ENCODE measurements at regions not wholly inside any gene's neighbourhood (a gene's known extent, or its start where the extent isn't known, plus 50 kb on each side); places are given as distances from the start of the nearest gene placed in this dataset.

GRCh38 chr18:43875511-43875910 lies 598.2 kb upstream of the SYT4 start:
- ATAC-seq, result no peak
- H3K36me3 ChIP-seq, result no peaks in the 10 kb centered on the region
- 57 to 58% methylated on average over 2 of the region's 2 CpGs for WGBS, 2 donors (ENCODE audit: low coverage in 1 of 2)
- H3K27ac ChIP-seq, result no peak overlapping the region
- H3K4me3 ChIP-seq, result no peak overlapping the region
- no peaks in the 10 kb centered on the region for H3K9me3 ChIP-seq
- no peaks in the 10 kb centered on the region for H3K27me3 ChIP-seq
- TF ChIP-seq POLR2AphosphoS5 (IDR thresholded peaks at IDR 0.05), result no peak
- TF ChIP-seq, protein P1, sequence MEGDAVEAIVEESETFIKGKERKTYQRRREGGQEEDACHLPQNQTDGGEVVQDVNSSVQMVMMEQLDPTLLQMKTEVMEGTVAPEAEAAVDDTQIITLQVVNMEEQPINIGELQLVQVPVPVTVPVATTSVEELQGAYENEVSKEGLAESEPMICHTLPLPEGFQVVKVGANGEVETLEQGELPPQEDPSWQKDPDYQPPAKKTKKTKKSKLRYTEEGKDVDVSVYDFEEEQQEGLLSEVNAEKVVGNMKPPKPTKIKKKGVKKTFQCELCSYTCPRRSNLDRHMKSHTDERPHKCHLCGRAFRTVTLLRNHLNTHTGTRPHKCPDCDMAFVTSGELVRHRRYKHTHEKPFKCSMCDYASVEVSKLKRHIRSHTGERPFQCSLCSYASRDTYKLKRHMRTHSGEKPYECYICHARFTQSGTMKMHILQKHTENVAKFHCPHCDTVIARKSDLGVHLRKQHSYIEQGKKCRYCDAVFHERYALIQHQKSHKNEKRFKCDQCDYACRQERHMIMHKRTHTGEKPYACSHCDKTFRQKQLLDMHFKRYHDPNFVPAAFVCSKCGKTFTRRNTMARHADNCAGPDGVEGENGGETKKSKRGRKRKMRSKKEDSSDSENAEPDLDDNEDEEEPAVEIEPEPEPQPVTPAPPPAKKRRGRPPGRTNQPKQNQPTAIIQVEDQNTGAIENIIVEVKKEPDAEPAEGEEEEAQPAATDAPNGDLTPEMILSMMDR (IDR thresholded peaks at IDR 0.05), result no peak
- H3K4me1 ChIP-seq, result peaks cover 0 to 5% (median 0%) of the 10 kb centered on the region in 3 donors

GRCh38 chr18:43876286-43876685 lies 599.0 kb upstream of the SYT4 start:
- 56 to 76% methylated on average over 2 to 4 of the region's 4 CpGs for WGBS, 2 donors (ENCODE audit: low coverage in 1 of 2)
- TF ChIP-seq POLR2AphosphoS5 (IDR thresholded peaks at IDR 0.05), result no peak
- TF ChIP-seq, protein P1 (IDR thresholded peaks at IDR 0.05), result no peak
- no peak for TF ChIP-seq POLR2A (IDR thresholded peaks at IDR 0.05)
- no peak for TF ChIP-seq EP300 (IDR thresholded peaks at IDR 0.05)
- H3K4me1 ChIP-seq, result peaks cover 0 to 5% (median 0%) of the 10 kb centered on the region in 3 donors
- H3K9me3 ChIP-seq, result no peaks in the 10 kb centered on the region
- no peaks in the 10 kb centered on the region for H3K27me3 ChIP-seq
- no peaks in the 10 kb centered on the region for H3K36me3 ChIP-seq
- peak overlapping the region in 1 of 4 donors; percentile 19 for H3K27ac ChIP-seq
- no peak overlapping the region for H3K4me3 ChIP-seq
- ATAC-seq, result no peak

DNA sequence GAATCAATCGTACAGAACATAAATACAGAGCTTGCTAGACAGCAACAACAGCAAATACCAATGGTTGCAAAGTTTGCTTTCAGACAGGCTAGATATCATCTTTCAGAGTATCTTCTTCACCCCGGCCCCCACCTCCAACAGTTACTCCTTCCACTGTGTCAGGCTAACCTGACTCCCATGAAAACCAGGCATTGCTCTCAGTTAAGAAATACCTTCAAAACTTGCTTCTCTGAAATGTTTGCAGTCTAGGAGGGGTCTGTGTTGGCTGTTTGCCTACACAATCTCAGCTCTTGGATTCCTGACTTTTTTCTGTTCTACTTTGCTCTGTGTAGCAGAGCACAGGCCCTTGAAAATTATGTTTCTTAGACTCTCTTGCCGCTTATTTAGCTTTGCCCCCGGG lies 599.5 kb upstream of the SYT4 start:
- no peak for TF ChIP-seq POLR2A (IDR thresholded peaks at IDR 0.05)
- TF ChIP-seq, protein P1 (IDR thresholded peaks at IDR 0.05), result no peak
- TF ChIP-seq POLR2AphosphoS5 (IDR thresholded peaks at IDR 0.05), result no peak
- H3K4me1 ChIP-seq, result peaks cover 0 to 5% (median 0%) of the 10 kb centered on the region in 3 donors
- peak overlapping the region in 1 of 4 donors; percentile 19 for H3K27ac ChIP-seq
- H3K9me3 ChIP-seq, result no peaks in the 10 kb centered on the region
- H3K36me3 ChIP-seq, result no peaks in the 10 kb centered on the region
- WGBS, 2 donors (ENCODE audit: low coverage in 1 of 2), result 38 to 65% methylated on average over 2 to 4 of the region's 4 CpGs
- H3K4me3 ChIP-seq, result no peak overlapping the region
- no peak for ATAC-seq
- H3K27me3 ChIP-seq, result no peaks in the 10 kb centered on the region

- H3K36me3 ChIP-seq, result no peaks in the 10 kb centered on the region
- no peaks in the 10 kb centered on the region for H3K9me3 ChIP-seq
- TF ChIP-seq POLR2A (IDR thresholded peaks at IDR 0.05) (no peak), POLR2AphosphoS5 (IDR thresholded peaks at IDR 0.05) (no peak), EP300 (IDR thresholded peaks at IDR 0.05) (no peak)
- TF ChIP-seq, protein P1 (IDR thresholded peaks at IDR 0.05), result no peak
- H3K4me1 ChIP-seq, result peaks cover 0 to 5% (median 0%) of the 10 kb centered on the region in 3 donors
- WGBS, 2 donors (ENCODE audit: low coverage in 1 of 2), result 89 to 95% methylated on average over 3 of the region's 3 CpGs
- H3K27ac ChIP-seq, result no peak overlapping the region
- ATAC-seq, result no peak
- no peaks in the 10 kb centered on the region for H3K27me3 ChIP-seq
- no peak overlapping the region for H3K4me3 ChIP-seq
Measured at GRCh38 chr18:43877616-43878321, 600.5 kb upstream of the SYT4 start.

- Histone ChIP-seq H3K4me1 (peaks cover 0 to 5% (median 0%) of the 10 kb centered on the region in 3 donors), H3K27ac (no peak overlapping the region), H3K36me3 (no peaks in the 10 kb centered on the region), H3K27me3 (no peaks in the 10 kb centered on the region), H3K9me3 (no peaks in the 10 kb centered on the region), H3K4me3 (no peak overlapping the region)
- ATAC-seq, result no peak
- TF ChIP-seq POLR2AphosphoS5 (IDR thresholded peaks at IDR 0.05), result no peak
- TF ChIP-seq, protein P1 (IDR thresholded peaks at IDR 0.05), result no peak
- no peak for TF ChIP-seq POLR2A (IDR thresholded peaks at IDR 0.05)
- no peak for TF ChIP-seq EP300 (IDR thresholded peaks at IDR 0.05)
- WGBS, 2 donors (ENCODE audit: low coverage in 1 of 2), result 44 to 76% methylated on average over 3 of the region's 3 CpGs
Measured at GRCh38 chr18:43879415-43879814, 602.1 kb upstream of the SYT4 start.

Data from gastroesophageal sphincter (tissue), 4 donors.